ENCODE measurements at regions not wholly inside any gene's neighbourhood (a gene's known extent, or its start where the extent isn't known, plus 50 kb on each side); places are given as distances from the start of the nearest gene placed in this dataset.

DNA sequence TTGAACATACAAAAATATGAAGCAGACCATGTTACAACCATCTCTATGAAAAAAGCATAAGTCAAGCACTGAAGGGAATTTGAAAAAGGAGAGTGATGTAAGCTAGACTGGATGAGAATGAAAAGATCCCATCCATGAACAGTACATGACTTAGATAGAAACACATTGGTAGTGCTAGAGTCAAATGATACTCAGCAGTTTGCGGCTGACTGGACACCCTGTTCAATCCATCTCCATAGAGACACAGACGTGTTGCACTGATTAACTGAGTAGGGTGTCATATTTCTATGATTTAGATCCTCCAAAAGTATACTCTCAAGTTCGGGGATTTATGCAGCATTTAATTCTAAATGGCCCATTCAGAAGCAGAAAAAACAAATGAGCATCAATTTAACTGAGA is 674.3 kb upstream of the NRXN1 start:
- no peak for ATAC-seq

DNA sequence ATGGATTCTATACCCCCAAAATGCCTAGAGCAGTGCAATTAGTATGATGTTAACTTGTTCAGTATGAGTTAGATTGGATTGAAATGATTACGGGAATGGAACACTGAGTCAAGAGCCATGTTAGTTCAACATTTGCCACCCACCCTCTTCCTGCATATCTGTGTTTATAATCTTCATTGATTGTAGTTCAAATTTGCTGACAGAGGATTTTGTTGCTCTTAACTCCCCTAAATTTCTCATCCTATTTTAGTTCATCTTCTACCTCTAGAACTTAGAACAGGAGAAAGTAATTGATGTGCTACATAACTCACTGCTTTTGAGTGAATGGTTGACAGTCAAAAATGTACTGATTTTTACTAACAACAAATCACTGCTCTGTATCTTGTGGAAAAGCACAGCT is 673.5 kb upstream of the NRXN1 start:
- no peaks in the 10 kb centered on the region for H3K9me3 ChIP-seq
- ATAC-seq (no peak), DNase-seq (no peak)
- TF ChIP-seq, protein P1, sequence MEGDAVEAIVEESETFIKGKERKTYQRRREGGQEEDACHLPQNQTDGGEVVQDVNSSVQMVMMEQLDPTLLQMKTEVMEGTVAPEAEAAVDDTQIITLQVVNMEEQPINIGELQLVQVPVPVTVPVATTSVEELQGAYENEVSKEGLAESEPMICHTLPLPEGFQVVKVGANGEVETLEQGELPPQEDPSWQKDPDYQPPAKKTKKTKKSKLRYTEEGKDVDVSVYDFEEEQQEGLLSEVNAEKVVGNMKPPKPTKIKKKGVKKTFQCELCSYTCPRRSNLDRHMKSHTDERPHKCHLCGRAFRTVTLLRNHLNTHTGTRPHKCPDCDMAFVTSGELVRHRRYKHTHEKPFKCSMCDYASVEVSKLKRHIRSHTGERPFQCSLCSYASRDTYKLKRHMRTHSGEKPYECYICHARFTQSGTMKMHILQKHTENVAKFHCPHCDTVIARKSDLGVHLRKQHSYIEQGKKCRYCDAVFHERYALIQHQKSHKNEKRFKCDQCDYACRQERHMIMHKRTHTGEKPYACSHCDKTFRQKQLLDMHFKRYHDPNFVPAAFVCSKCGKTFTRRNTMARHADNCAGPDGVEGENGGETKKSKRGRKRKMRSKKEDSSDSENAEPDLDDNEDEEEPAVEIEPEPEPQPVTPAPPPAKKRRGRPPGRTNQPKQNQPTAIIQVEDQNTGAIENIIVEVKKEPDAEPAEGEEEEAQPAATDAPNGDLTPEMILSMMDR (IDR thresholded peaks at IDR 0.05), result no peak
- no peak overlapping the region for H3K27ac ChIP-seq
- no peaks in the 10 kb centered on the region for H3K4me1 ChIP-seq
- intact Hi-C loops (cut with DNase I), result no loop called here
- 83 to 91% methylated on average over 1 of the region's 1 CpG for WGBS, 2 donors
- no peaks in the 10 kb centered on the region for H3K27me3 ChIP-seq
- H3K36me3 ChIP-seq, result no peaks in the 10 kb centered on the region
- no peak overlapping the region for H3K4me3 ChIP-seq

More for the DNA sequence above, 674.3 kb upstream of the NRXN1 start:
- Histone ChIP-seq H3K4me1 (no peaks in the 10 kb centered on the region), H3K36me3 (no peaks in the 10 kb centered on the region), H3K4me3 (no peak overlapping the region), H3K27ac (no peak overlapping the region), H3K9me3 (no peaks in the 10 kb centered on the region), H3K27me3 (no peaks in the 10 kb centered on the region)
- WGBS, 2 donors, result 63 to 71% methylated on average over 3 of the region's 3 CpGs
- no peak for DNase-seq
- intact Hi-C loops (cut with DNase I), result no loop called here
- TF ChIP-seq, protein P1 (IDR thresholded peaks at IDR 0.05), result no peak

DNA sequence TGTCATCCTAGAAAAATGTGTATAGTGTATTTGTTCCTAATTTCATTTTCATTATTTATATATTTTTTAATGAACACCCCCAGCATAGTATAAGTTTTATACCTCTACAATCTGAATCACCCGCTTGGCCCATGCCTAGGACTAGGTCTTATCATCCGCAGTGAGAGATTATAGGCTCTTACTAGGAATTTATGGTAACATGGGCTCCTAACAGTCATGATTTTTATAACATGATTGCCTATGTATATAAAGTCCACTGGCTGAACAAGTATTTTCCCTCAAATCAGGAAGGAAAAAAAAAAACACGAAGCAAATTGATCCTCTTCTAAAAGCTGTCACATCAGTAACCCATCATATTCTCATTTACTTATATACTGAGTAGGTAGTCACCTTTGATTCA is 666.1 kb upstream of the NRXN1 start:
- WGBS, 2 donors, result 86 to 89% methylated on average over 3 of the region's 3 CpGs
- TF ChIP-seq, protein P1 (IDR thresholded peaks at IDR 0.05), result no peak
- ATAC-seq, result no peak
- Histone ChIP-seq H3K27ac (no peak overlapping the region), H3K36me3 (no peaks in the 10 kb centered on the region), H3K27me3 (no peaks in the 10 kb centered on the region), H3K4me1 (no peaks in the 10 kb centered on the region), H3K9me3 (no peaks in the 10 kb centered on the region), H3K4me3 (no peak overlapping the region)
- no peak for DNase-seq
- intact Hi-C loops (cut with DNase I), result no loop called here

DNA sequence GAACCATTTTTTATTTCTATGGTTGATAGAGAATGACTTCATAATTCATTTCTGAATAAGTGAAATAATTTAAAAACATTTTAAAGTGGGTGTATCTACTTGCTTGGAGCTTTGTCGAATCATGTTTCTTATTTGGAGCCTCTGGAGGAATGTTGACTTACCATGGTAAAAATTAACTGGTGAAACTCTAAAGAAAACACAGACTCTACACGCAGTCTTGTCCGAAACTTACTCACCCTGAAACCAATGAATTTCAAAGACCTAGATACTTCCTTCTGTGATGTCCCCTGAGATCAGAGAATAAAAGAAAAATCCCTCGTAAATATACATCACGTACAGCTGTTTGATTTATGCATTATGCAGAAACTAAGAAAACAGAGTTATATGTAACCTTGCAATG is 665.2 kb upstream of the NRXN1 start:
- DNase-seq (no peak), ATAC-seq (no peak)
- H3K4me3 ChIP-seq, result no peak overlapping the region
- H3K27ac ChIP-seq, result no peak overlapping the region
- H3K4me1 ChIP-seq, result no peaks in the 10 kb centered on the region
- 84 to 87% methylated on average over 5 of the region's 5 CpGs for WGBS, 2 donors
- H3K27me3 ChIP-seq, result no peaks in the 10 kb centered on the region
- intact Hi-C loops (cut with DNase I), result no loop called here
- TF ChIP-seq, protein P1 (IDR thresholded peaks at IDR 0.05), result no peak
- no peaks in the 10 kb centered on the region for H3K36me3 ChIP-seq
- no peaks in the 10 kb centered on the region for H3K9me3 ChIP-seq

DNA sequence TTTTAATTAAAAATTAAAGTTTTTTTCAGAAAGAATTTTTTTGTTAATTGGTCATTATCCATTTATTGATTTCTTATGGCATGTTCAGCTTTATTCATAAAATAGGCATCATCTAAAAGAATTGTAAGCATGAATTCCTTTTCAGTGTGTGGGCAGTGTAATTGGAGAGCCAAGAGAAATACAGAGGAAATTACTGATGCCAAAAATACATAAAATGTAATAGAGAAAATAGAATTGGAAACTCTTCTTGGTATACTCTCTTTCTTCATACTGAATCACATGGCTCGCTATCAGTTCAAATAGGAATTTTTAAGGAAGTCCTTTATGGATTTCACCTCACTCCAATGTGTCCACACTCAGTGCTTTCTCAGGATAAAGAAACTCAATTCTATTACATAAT is 663.6 kb upstream of the NRXN1 start:
- WGBS, 2 donors, result 70 to 79% methylated on average over 1 of the region's 1 CpG
- no peaks in the 10 kb centered on the region for H3K4me1 ChIP-seq
- no peaks in the 10 kb centered on the region for H3K27me3 ChIP-seq
- ATAC-seq (no peak), DNase-seq (no peak)
- TF ChIP-seq, protein P1 (IDR thresholded peaks at IDR 0.05), result no peak
- H3K27ac ChIP-seq, result no peak overlapping the region
- no peak overlapping the region for H3K4me3 ChIP-seq
- intact Hi-C loops (cut with DNase I), result no loop called here
- no peaks in the 10 kb centered on the region for H3K9me3 ChIP-seq
- no peaks in the 10 kb centered on the region for H3K36me3 ChIP-seq
